Prostate gland (tissue), 2 donors: ENCODE measurements at regions not wholly inside any gene's neighbourhood (a gene's known extent, or its start where the extent isn't known, plus 50 kb on each side); places are given as distances from the start of the nearest gene placed in this dataset.
"Not testable (repeated sequence)": the region's sequence is repeated elsewhere in the genome, so short reads cannot be mapped to it uniquely, and the experiment has no call there.

ENCODE experiments used
- POLR2A ChIP-seq: fragments of 450-650 bp; IDR thresholded peaks from one replicate; pipeline ENCODE4 v1.6.1; 2016; ENCODE audit warnings: antibody characterized with exemption, mild to moderate bottlenecking
- POLR2AphosphoS5 ChIP-seq: sonication (generic); formaldehyde crosslinking; IDR thresholded peaks from one replicate; pipeline ENCODE4 v1.6.1; 2017; ENCODE audit warnings: antibody characterized with exemption
- TF ChIP-seq, protein P1 (sequence below), 4 experiments: fragments of 200-600 bp in 2 of 4; fragments of 450-650 bp in 2 of 4; sonication (generic) in 2 of 4; IDR thresholded peaks; 1 replicate in 3 of 4; 2 replicates in 1 of 4; pipeline ENCODE4 v1.5.1; 2016 to 2019; ENCODE audit warnings: antibody characterized with exemption in 4 of 4, mild to moderate bottlenecking in 2 of 4, moderate library complexity in 2 of 4

DNA sequence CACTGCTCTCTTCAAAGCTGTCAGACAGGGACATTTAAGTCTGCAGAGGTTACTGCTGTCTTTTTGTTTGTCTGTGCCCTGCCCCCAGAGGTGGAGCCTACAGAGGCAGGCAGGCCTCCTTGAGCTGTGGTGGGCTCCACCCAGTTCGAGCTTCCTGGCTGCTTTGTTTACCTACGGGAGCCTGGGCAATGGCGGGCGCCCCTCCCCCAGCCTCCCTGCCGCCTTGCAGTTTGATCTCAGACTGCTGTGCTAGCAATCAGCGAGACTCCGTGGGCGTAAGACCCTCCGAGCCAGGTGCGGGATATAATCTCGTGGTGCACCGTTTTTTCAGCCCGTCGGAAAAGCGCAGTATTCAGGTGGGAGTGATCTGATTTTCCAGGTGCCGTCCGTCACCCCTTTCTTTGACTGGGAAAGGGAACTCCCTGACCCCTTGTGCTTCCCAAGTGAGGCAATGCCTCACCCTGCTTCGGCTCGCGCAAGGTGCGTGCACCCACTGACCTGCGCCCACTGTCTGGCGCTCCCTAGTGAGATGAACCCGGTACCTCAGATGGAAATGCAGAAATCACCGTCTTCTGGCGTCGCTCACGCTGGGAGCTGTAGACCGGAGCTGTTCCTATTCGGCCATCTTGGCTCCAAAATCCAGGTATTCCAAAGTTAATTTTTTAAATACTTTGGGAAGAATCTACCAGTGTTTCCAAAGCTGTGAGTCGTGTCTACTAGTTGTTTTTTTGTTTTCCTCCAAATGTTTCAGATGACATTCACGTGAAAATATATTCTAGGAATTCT, 448.5 kb upstream of the FOXG1 start:
- TF ChIP-seq, protein P1, sequence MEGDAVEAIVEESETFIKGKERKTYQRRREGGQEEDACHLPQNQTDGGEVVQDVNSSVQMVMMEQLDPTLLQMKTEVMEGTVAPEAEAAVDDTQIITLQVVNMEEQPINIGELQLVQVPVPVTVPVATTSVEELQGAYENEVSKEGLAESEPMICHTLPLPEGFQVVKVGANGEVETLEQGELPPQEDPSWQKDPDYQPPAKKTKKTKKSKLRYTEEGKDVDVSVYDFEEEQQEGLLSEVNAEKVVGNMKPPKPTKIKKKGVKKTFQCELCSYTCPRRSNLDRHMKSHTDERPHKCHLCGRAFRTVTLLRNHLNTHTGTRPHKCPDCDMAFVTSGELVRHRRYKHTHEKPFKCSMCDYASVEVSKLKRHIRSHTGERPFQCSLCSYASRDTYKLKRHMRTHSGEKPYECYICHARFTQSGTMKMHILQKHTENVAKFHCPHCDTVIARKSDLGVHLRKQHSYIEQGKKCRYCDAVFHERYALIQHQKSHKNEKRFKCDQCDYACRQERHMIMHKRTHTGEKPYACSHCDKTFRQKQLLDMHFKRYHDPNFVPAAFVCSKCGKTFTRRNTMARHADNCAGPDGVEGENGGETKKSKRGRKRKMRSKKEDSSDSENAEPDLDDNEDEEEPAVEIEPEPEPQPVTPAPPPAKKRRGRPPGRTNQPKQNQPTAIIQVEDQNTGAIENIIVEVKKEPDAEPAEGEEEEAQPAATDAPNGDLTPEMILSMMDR (IDR thresholded peaks at IDR 0.05) = not testable (repeated sequence)
- not testable (repeated sequence) for TF ChIP-seq POLR2AphosphoS5, POLR2A
